GM13976 (cell line): ENCODE measurements at regions not wholly inside any gene's neighbourhood (a gene's known extent, or its start where the extent isn't known, plus 50 kb on each side); places are given as distances from the start of the nearest gene placed in this dataset.

ENCODE experiments used
- DNase-seq: peaks from one replicate; pipeline ENCODE4 v3.0.0; 2012; ENCODE audit warnings: low spot score
- CTCF ChIP-seq: IDR thresholded peaks from 2 replicates; pipeline ENCODE4 v1.5.1; 2012; ENCODE audit warnings: borderline replicate concordance, mild to moderate bottlenecking; ENCODE audit not compliant: insufficient read depth; ENCODE audit errors: extremely low read depth, missing control alignments, control extremely low read depth
- in situ Hi-C: fragments of 300-500 bp; cut with MboI; formaldehyde crosslinking; loops from one replicate; pipeline ENCODE4 v1.12.0; 2022; ENCODE audit warnings: low sequenced_read_pairs, mixed read lengths, inconsistent platforms; ENCODE audit not compliant: unreplicated experiment

GRCh38 chr13:47415048-47415447 is 518.2 kb upstream of the HTR2A start:
- TF ChIP-seq CTCF, result no peak
- no peak for DNase-seq
- in situ Hi-C loops, result no loop called here

- no peak for TF ChIP-seq CTCF
- DNase-seq, result no peak
- in situ Hi-C loops, result no loop called here
These were observed 516.7 kb upstream of the HTR2A start for GRCh38 chr13:47413526-47413925.

- no peak for DNase-seq
- in situ Hi-C loops, result no loop called here
- no peak for TF ChIP-seq CTCF
These were observed 516.3 kb upstream of the HTR2A start for GRCh38 chr13:47413112-47413511.

DNA sequence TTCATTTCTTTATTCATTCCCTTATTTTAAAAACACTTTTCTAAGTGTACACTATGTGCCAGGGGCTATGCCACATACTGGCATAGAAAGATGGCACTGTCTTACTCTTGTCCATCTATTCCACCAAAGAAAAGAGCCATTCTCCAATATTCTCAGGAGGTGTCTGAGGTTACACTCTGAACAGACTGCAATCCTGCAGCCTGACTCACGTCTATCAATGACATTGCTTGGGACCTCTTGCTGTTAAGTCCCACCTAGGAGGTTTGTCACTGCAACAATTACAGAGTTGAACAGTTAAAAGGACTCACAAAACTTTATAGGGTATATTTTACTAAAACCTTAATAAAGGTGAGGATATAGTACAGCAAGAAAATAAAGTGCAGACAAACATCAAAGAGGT is 512.9 kb upstream of the HTR2A start:
- TF ChIP-seq CTCF, result no peak
- no peak for DNase-seq
- in situ Hi-C loops, result no loop called here

DNA sequence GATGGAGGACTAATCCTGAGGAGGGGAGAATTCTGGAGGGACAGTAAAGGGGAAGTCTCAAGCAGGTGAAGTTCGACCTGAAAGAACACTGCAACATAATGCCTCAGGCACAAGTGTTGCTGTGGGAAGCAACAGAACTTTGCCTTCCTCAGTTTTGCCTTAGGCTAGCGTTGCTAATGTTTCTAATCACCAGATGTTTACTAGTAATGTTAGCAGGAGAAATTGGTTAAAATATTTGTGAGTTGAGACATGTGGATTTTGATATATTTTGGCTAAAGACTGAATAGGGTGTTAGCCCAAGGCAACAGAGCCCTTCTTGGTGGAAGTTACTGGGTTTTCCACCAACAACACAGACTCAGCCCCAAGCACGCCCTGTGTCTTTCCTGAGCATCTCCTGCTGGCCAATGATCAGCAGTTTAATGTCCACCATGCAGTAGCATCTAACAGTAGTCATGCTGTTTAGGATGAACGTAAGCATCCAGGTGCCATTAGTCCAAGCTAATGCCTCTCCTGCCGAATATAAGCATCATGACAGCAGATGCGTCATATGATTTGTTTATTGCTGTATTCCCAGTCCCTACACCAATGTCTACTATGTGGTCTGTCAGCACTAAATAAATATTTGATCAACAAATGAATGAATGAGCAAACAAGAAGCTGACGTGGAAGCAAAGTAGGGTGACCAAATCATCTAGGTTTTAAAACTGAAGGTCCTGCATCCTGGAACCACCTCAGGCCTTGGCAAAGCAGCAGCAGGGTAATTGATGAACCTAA is 511.9 kb upstream of the HTR2A start:
- no peak for TF ChIP-seq CTCF
- in situ Hi-C loops, result no loop called here
- no peak for DNase-seq

GRCh38 chr13:47407808-47408207 is 511.0 kb upstream of the HTR2A start:
- no peak for DNase-seq
- in situ Hi-C loops, result no loop called here
- no peak for TF ChIP-seq CTCF

GRCh38 chr13:47399599-47399998 is 502.7 kb upstream of the HTR2A start:
- DNase-seq, result no peak
- in situ Hi-C loops, result no loop called here
- no peak for TF ChIP-seq CTCF
